Ascending aorta (tissue), 2 donors: ENCODE measurements at regions not wholly inside any gene's neighbourhood (a gene's known extent, or its start where the extent isn't known, plus 50 kb on each side); places are given as distances from the start of the nearest gene placed in this dataset.
"Not testable (repeated sequence)": the region's sequence is repeated elsewhere in the genome, so short reads cannot be mapped to it uniquely, and the experiment has no call there.

Experiments
- DNase-seq, 2 donors: peaks; one replicate each; pipeline ENCODE4 v3.0.0-alpha.2; 2019; ENCODE audit warnings: low spot score in 2 of 2
- H3K27ac ChIP-seq, 2 donors: fragments of 200-600 bp; sonication (generic); one replicate each; pipeline ENCODE4 v1.5.1; 2016 to 2017; ENCODE audit warnings: mild to moderate bottlenecking in 1 of 2
- H3K27me3 ChIP-seq: fragments of 200-600 bp; sonication (generic); one replicate; pipeline ENCODE4 v1.5.1; 2017
- H3K36me3 ChIP-seq, 2 donors: fragments of 200-600 bp; sonication (generic); one replicate each; pipeline ENCODE4 v1.5.1; 2016
- H3K4me1 ChIP-seq, 2 donors: fragments of 200-600 bp; sonication (generic); one replicate each; pipeline ENCODE4 v1.5.1; 2016 to 2017; ENCODE audit warnings: mild to moderate bottlenecking in 1 of 2
- H3K4me3 ChIP-seq, 2 donors: fragments of 200-600 bp; sonication (generic); one replicate each; pipeline ENCODE4 v1.5.1; 2016 to 2017; ENCODE audit warnings: mild to moderate bottlenecking in 1 of 2
- H3K9me3 ChIP-seq, 2 donors: fragments of 200-600 bp; sonication (generic); one replicate each; pipeline ENCODE4 v1.5.1; 2016
- CTCF ChIP-seq, 3 experiments: fragments of 200-600 bp in 2 of 3; fragments of 450-650 bp in 1 of 3; sonication (generic) in 2 of 3; IDR thresholded peaks; one replicate each; pipeline ENCODE4 v1.5.1; 2016 to 2019; ENCODE audit warnings: antibody characterized with exemption in 3 of 3, mild to moderate bottlenecking in 1 of 3, moderate library complexity in 1 of 3
- intact Hi-C: fragments of 100-400 bp; cut with DNase I; formaldehyde crosslinking; loops from one replicate; pipeline ENCODE4 v1.15.1; 2023

- Histone ChIP-seq H3K9me3 (no peaks in the 10 kb centered on the region), H3K4me3 (no peak overlapping the region), H3K27me3 (no peaks in the 10 kb centered on the region), H3K27ac (no peak overlapping the region), H3K36me3 (no peaks in the 10 kb centered on the region), H3K4me1 (no peaks in the 10 kb centered on the region)
- no peak for DNase-seq
- TF ChIP-seq CTCF (IDR thresholded peaks at IDR 0.05), result no peak
- intact Hi-C loops, result no loop called here
These were observed 143.0 kb upstream of the GRIK3 start for GRCh38 chr1:37177230-37177864.

GRCh38 chr1:37181425-37181824 is 147.1 kb upstream of the GRIK3 start:
- no peak for DNase-seq
- intact Hi-C loops, result no loop called here
- H3K27ac ChIP-seq, result no peak overlapping the region
- H3K4me3 ChIP-seq, result no peak overlapping the region
- H3K27me3 ChIP-seq, result no peaks in the 10 kb centered on the region
- no peak for TF ChIP-seq CTCF (IDR thresholded peaks at IDR 0.05)
- H3K4me1 ChIP-seq, result no peaks in the 10 kb centered on the region
- no peaks in the 10 kb centered on the region for H3K9me3 ChIP-seq
- H3K36me3 ChIP-seq, result no peaks in the 10 kb centered on the region

- Histone ChIP-seq H3K36me3 (no peaks in the 10 kb centered on the region), H3K4me1 (no peaks in the 10 kb centered on the region), H3K27me3 (no peaks in the 10 kb centered on the region), H3K9me3 (no peaks in the 10 kb centered on the region), H3K27ac (no peak overlapping the region), H3K4me3 (no peak overlapping the region)
- DNase-seq, result no peak
- no peak for TF ChIP-seq CTCF (IDR thresholded peaks at IDR 0.05)
- intact Hi-C loops, result no loop called here
These were observed 150.5 kb upstream of the GRIK3 start for GRCh38 chr1:37184789-37185188.

GRCh38 chr1:37186246-37186756 is 152.0 kb upstream of the GRIK3 start:
- no peak for TF ChIP-seq CTCF (IDR thresholded peaks at IDR 0.05)
- H3K4me1 ChIP-seq, result no peaks in the 10 kb centered on the region
- H3K9me3 ChIP-seq, result no peaks in the 10 kb centered on the region
- H3K4me3 ChIP-seq, result no peak overlapping the region
- H3K27ac ChIP-seq, result no peak overlapping the region
- intact Hi-C loops, result no loop called here
- no peaks in the 10 kb centered on the region for H3K27me3 ChIP-seq
- H3K36me3 ChIP-seq, result no peaks in the 10 kb centered on the region
- no peak for DNase-seq

GRCh38 chr1:37189111-37189510 is 154.8 kb upstream of the GRIK3 start:
- TF ChIP-seq CTCF (IDR thresholded peaks at IDR 0.05), result no peak
- H3K4me1 ChIP-seq, result no peaks in the 10 kb centered on the region
- intact Hi-C loops, result no loop called here
- H3K9me3 ChIP-seq, result no peaks in the 10 kb centered on the region
- no peaks in the 10 kb centered on the region for H3K36me3 ChIP-seq
- H3K4me3 ChIP-seq, result no peak overlapping the region
- no peak overlapping the region for H3K27ac ChIP-seq
- no peak for DNase-seq
- H3K27me3 ChIP-seq, result no peaks in the 10 kb centered on the region

GRCh38 chr1:37197411-37197810 is 163.1 kb upstream of the GRIK3 start:
- TF ChIP-seq CTCF (IDR thresholded peaks at IDR 0.05), result no peak
- intact Hi-C loops, result no loop called here
- no peak overlapping the region for H3K27ac ChIP-seq
- H3K4me3 ChIP-seq, result no peak overlapping the region
- H3K4me1 ChIP-seq, result no peaks in the 10 kb centered on the region
- no peaks in the 10 kb centered on the region for H3K9me3 ChIP-seq
- DNase-seq, result no peak
- H3K27me3 ChIP-seq, result no peaks in the 10 kb centered on the region
- H3K36me3 ChIP-seq, result no peaks in the 10 kb centered on the region

- DNase-seq, H3K9me3 ChIP-seq, H3K4me3 ChIP-seq, intact Hi-C loops, H3K4me1 ChIP-seq, H3K36me3 ChIP-seq, H3K27me3 ChIP-seq, H3K27ac ChIP-seq: not testable (repeated sequence)
These were observed 180.0 kb upstream of the GRIK3 start for GRCh38 chr1:37214305-37214704.
